ENCODE measurements at regions not wholly inside any gene's neighbourhood (a gene's known extent, or its start where the extent isn't known, plus 50 kb on each side); places are given as distances from the start of the nearest gene placed in this dataset.

GRCh38 chr2:219692521-219692920 is 65.1 kb downstream of the SLC4A3 start:
- no peak for DNase-seq

GRCh38 chr2:219695145-219695709 is 67.8 kb downstream of the SLC4A3 start:
- no peak for DNase-seq

- no peak for DNase-seq
Observed at GRCh38 chr2:219697811-219698747, 70.6 kb downstream of the SLC4A3 start.

GRCh38 chr2:219698748-219699439 is 71.5 kb downstream of the SLC4A3 start:
- no peak for DNase-seq

GRCh38 chr2:219699440-219699821 is 72.0 kb downstream of the SLC4A3 start:
- DNase-seq = no peak

GRCh38 chr2:219701847-219702634 is 74.6 kb downstream of the SLC4A3 start:
- no peak for DNase-seq

- DNase-seq = no peak
Observed at GRCh38 chr2:219702796-219703545, 75.5 kb downstream of the SLC4A3 start.

- no peak for DNase-seq
Observed at GRCh38 chr2:219704878-219705277, 77.4 kb downstream of the SLC4A3 start.

- DNase-seq = no peak
Observed at GRCh38 chr2:219706823-219707281, 79.4 kb downstream of the SLC4A3 start.

- no peak for DNase-seq
Observed at GRCh38 chr2:219707496-219708285, 80.3 kb downstream of the SLC4A3 start.

- no peak for DNase-seq
Observed at GRCh38 chr2:219709331-219709761, 81.9 kb downstream of the SLC4A3 start.

GRCh38 chr2:219713110-219713509 is 85.7 kb downstream of the SLC4A3 start:
- peak in 1 of 2 donors; percentile 4 for DNase-seq

- DNase-seq = no peak
Observed at GRCh38 chr2:219714681-219715400, 87.4 kb downstream of the SLC4A3 start.

- no peak for DNase-seq
Observed at GRCh38 chr2:219718066-219718465, 90.6 kb downstream of the SLC4A3 start.

GRCh38 chr2:219719521-219719920 is 92.1 kb downstream of the SLC4A3 start:
- DNase-seq = no peak

- DNase-seq = no peak
Observed at GRCh38 chr2:219720956-219721355, 93.5 kb downstream of the SLC4A3 start.

- DNase-seq = no peak
Observed at GRCh38 chr2:219722276-219722879, 94.9 kb downstream of the SLC4A3 start.

- no peak for DNase-seq
Observed at GRCh38 chr2:219723311-219723710, 95.9 kb downstream of the SLC4A3 start.

- no peak for DNase-seq
Observed at GRCh38 chr2:219724628-219725027, 97.2 kb downstream of the SLC4A3 start.

- DNase-seq = no peak
Observed at GRCh38 chr2:219726916-219727315, 99.5 kb downstream of the SLC4A3 start.
